ENCODE measurements at regions not wholly inside any gene's neighbourhood (a gene's known extent, or its start where the extent isn't known, plus 50 kb on each side); places are given as distances from the start of the nearest gene placed in this dataset.

DNA sequence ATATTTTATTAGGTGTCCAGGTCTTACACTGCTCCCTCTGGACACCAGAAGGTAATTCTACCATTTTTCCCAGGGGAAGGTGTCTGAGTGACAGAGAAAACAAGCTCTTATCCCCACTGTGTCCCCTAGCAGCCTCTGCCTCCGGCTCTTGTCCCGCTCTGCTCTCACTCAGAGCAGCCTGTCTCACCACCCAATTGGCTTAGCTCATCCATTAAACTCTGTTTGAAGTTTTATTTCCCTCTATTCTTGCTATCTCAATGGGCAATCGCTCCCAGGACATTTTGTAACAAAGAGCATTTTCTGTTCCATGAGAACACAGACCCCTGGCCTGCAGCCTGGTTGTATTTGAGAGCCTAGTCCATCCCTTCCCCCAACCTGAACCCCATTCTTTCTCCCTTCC lies 90.6 kb upstream of the LDAH start:
- DNase-seq: no peak

DNA sequence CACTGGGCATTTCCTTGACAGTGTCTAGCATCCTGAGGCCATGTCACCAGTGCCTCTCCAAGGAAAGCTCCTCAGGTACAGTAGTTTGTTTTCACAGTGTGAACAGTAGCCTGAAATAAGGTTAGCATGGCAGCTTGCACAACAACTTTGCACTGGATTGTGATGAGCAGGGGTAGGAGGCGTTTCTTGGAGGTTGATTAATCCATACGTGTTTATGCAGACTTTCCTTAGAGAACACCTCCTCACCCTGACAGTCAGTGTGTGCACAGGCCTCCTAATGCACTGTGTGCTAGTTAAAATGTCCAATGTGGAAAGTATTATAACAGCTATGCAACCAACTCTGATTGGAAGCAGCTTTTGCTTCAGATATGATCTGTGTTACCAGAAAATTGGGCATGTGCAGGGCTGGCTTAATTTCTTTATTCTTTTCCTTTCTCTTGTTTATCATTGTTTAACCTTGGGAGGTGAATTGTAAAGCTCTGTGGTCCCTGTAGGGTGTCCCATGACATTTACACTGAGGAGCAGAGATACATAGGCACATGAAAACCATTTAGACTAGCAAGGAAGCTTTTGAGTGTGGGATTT lies 77.2 kb upstream of the LDAH start:
- no peak for DNase-seq

DNA sequence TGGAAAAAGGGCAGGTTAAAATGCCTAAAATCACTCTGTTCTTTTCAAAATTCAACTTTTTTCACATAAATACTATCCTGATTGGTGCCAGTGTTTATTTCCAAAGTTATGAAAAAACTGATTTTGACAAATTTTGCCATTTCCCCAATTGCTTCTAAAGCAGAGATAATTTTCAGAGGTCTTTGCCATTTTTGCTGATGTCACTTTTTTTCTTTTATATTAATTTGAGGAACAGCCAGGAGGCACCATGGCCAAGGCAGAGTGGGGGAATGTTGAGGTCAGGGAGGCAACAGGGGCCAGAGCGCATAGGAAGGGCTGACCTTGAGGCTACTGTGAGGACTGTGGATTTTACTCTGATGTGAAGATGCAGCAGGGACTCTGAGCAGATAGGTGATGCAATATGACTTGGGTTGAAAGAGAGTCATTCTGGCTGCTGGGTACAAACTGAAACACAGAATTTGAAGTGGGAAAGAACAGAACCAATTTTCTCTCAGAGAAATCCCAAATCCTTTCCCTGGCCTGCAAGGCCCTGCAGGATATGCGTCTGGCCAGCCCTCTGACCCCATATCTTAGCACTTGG lies 75.1 kb upstream of the LDAH start:
- DNase-seq: no peak

DNA sequence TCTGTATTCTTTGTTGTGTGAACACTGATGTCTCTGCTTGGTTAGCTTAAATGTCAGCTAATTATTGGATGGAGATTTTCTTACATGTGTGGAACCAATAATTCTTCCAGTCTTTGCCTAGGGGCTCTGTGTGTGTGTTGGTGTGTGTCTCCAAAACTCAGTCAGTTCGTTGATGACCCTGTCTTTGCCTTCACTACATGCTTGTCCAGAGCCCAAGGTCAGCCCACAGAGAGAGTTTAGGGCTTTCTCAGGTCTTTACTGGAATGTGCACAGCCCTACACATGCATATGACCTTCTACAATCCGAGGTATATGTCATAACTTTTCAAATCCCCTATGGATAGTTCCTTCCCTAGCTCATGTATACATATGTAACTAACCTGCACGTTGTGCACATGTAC lies 74.1 kb upstream of the LDAH start:
- DNase-seq: no peak

DNA sequence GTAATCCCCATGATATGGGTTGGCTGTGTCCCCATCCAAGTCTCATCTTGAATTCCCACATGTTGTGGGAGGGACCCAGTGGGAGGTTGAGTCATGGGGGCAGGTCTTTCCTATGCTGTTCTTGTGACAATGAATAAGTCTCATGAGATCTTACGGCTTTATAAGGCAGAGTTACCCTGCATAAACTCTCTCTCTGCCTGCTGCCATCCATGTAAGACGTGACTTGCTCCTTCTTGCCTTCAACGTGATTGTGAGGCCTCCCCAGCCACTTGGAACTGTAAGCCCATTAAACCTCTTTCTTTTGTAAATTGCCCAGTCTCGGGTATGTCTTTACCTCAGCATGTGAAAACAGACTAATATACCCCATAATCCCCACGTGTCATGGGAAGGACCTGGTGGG lies 61.9 kb upstream of the LDAH start:
- no peak for DNase-seq

DNA sequence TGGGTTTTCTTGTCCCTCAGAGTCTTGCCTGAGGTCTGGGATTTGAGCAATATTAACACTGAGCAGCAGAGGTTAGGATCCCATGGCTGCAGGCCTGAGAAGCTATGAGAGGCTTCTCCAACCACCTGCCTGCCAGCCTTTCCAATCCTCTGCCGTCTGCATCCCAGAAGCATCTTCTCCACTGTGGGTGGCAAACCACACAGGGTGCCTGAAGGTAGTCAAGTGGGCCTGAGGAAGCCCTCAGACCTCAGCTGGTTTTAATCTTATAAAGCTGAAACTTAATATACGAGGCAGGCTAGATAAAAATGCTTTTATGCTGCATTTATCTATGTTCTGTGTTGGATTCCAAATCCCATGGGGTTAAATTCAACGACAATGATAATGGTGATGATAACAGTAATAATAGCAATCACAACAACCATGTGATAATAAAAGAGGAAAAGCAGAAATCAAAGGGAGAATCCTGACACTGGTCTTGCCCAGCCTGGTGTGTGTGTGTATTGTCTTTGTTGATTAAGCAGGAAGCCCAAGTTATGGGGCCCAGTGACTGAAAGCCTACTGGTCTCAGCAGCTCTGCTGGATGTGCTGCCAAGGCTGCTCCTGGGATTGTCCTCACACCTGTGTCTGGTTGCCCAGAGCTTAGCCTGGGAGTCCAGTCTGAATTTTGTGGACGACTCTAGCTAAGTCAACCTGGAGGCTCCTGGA lies 59.7 kb upstream of the LDAH start:
- DNase-seq: no peak

DNA sequence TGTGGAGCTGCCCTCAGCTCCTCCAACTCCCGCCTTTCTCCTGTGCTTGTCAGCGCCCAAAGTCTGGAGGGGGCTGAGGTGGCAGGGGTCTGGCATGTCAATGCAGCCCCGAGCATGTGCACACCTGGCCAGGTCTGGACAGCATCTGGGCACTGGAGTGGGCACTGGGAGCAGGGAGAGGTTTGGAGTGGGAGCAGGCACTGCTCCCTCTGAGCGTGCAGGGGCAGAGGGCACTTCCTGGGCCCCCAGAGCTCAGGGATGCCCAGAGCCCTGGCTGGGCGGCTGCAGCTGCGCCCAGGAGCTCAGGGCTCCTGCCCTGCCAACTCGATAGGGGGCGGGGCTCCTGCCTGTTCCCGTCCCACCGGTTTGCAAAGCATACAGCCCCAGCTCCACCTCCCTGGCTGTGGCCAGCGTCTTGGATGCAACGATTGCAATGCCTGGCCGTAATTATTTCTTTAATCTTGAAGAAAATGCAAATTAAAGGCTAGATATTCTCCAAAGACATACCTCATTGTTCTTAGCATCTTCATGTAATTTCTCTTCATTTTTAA lies 57.4 kb upstream of the LDAH start:
- no peak for DNase-seq

DNA sequence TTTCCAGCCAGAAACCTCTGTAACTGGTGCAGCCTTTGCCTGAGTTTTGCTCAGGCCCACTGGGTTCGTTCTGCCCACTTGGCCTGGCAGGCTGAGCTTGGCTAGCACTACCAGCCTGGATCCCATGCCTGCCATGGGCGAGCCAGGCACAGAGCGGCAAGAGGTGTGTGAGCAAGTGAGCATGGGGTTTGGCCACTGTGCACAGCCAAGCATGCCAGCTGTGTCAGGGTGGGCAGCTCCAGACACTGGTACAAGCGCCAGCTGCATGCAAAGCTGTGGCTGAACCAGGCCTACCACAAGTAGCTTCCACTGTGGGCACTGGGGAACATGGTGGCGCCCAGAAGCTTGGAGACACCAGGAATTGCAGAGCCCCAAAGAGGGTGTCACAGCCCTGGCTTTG lies 56.3 kb upstream of the LDAH start:
- no peak for DNase-seq

DNA sequence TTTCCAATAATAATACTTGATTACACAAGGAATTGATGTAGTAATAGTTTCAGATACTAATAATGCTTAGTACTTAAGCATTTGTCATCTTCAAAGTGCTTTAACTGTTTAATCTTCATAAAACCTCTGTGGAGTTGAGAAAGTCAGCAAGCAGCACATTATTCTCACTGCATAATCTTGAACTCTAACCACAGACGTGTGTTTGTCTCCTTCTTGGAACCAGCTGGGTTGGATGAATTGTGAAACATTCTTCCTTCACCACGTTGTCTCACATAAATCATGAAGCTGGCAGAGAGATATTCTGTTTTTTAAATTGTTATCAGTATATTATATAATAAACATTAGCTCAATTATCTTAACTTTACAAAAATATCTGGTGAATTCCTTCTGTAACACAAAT lies 55.1 kb upstream of the LDAH start:
- DNase-seq: no peak

Data from right kidney (tissue), 1 donor.